ENCODE measurements at regions not wholly inside any gene's neighbourhood (a gene's known extent, or its start where the extent isn't known, plus 50 kb on each side); places are given as distances from the start of the nearest gene placed in this dataset.

GRCh38 chr2:11090187-11090586 lies 65.1 kb upstream of the SLC66A3 start:
- CTCF ChIA-PET, result interaction anchor here (1.3 kb wide), 1 partner anchor 255 kb away, joined by 3 read pairs; no protein-coding TSS in a partner anchor
- H3K27me3 Mint-ChIP-seq, result peaks cover 38% of the 10 kb centered on the region
- H3K4me3 Mint-ChIP-seq, result no peak overlapping the region
- H3K9me3 Mint-ChIP-seq (ENCODE audit: low read depth), result no peaks in the 10 kb centered on the region
- H3K36me3 Mint-ChIP-seq, result no peaks in the 10 kb centered on the region
- H3K4me1 Mint-ChIP-seq, result no peaks in the 10 kb centered on the region
- ATAC-seq (no peak), DNase-seq (peak; percentile 39)
- H3K27ac Mint-ChIP-seq, result peak overlapping the region; percentile 34

DNA sequence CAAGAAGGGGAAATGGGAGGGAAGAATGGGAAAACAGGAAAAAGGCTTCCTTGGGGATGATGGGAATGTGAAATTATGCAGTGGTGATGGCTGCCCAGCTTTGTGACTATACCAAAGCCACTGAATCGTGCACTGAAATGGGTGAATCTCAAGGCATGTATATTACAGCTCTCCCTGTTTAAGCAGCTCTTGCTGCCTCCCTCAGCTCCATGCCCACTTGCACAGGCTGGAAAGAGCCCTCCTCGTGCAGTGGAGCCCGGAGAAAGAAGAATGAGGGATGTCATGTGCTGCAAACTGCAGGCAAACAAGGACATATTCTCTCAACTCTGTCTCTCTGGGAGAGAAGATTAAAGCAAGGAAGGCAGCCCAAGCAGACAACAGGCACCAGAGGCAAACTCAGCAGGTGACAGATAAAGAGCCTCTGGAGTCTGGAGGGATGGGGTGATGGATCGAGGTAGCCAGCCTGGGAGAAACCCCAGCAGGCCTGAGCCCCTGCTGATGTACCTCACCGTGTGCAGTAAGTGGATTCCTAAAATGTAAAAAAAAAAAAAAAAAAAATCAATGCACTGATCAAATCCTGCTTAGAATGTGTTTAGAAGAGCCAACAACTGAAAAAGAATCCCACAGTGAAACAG lies 62.4 kb upstream of the SLC66A3 start:
- Mint-ChIP-seq H3K4me1 (no peaks in the 10 kb centered on the region), H3K27ac (no peak overlapping the region), H3K9me3 (ENCODE audit: low read depth) (no peaks in the 10 kb centered on the region), H3K27me3 (peaks cover 25% of the 10 kb centered on the region), H3K4me3 (no peak overlapping the region), H3K36me3 (no peaks in the 10 kb centered on the region)
- DNase-seq, result peak; percentile 23
- ATAC-seq, result peak; percentile 33
- CTCF ChIA-PET, result interaction anchor here (0.7 to 0.8 kb wide), 2 partner anchors 13 to 172 kb away, joined by 3 read pairs; no protein-coding TSS in a partner anchor

- no peak overlapping the region for H3K4me3 Mint-ChIP-seq
- no peak for ATAC-seq
- CTCF ChIA-PET, result interaction anchor here (0.7 kb wide), 1 partner anchor 173 kb away, joined by 3 read pairs; no protein-coding TSS in a partner anchor
- H3K36me3 Mint-ChIP-seq, result no peaks in the 10 kb centered on the region
- DNase-seq, result peak; percentile 35
- peaks cover 27% of the 10 kb centered on the region for H3K27me3 Mint-ChIP-seq
- H3K4me1 Mint-ChIP-seq, result no peaks in the 10 kb centered on the region
- no peaks in the 10 kb centered on the region for H3K9me3 Mint-ChIP-seq (ENCODE audit: low read depth)
- H3K27ac Mint-ChIP-seq, result no peak overlapping the region
Measured at GRCh38 chr2:11093467-11093866, 61.8 kb upstream of the SLC66A3 start.

- H3K9me3 Mint-ChIP-seq (ENCODE audit: low read depth), result no peaks in the 10 kb centered on the region
- H3K27me3 Mint-ChIP-seq, result peaks cover 26% of the 10 kb centered on the region
- DNase-seq, result peak; percentile 31
- H3K4me3 Mint-ChIP-seq, result no peak overlapping the region
- ATAC-seq, result no peak
- no peaks in the 10 kb centered on the region for H3K4me1 Mint-ChIP-seq
- H3K36me3 Mint-ChIP-seq, result no peaks in the 10 kb centered on the region
- no peak overlapping the region for H3K27ac Mint-ChIP-seq
- CTCF ChIA-PET, result interaction anchor here (2.3 kb wide), 1 partner anchor 30 kb away, joined by 10 read pairs; no protein-coding TSS in a partner anchor
Measured at GRCh38 chr2:11094021-11094810, 61.1 kb upstream of the SLC66A3 start.

DNA sequence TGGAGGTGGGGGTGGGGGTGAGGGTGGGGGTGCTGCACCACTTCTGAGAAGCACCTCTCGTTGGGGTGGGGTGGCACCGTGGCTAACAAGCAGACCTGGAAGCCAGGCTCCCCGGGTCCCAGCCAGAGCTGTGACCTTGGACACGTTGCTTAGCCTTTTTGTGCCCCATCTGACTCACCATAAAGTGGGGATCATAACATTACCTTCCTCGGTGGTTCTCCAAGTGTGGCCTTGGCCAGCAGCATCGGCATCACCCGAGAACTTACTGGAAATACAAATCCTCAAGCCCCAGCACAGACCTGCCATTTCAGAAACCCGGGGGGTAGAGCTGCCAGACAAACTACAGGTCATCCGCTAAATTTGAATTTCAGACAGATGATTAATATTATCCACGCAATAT lies 58.7 kb upstream of the SLC66A3 start:
- H3K4me3 Mint-ChIP-seq, result no peak overlapping the region
- no peak overlapping the region for H3K27ac Mint-ChIP-seq
- H3K4me1 Mint-ChIP-seq, result peaks cover 2% of the 10 kb centered on the region
- peaks cover 2% of the 10 kb centered on the region for H3K9me3 Mint-ChIP-seq (ENCODE audit: low read depth)
- ATAC-seq, result no peak
- peaks cover 33% of the 10 kb centered on the region for H3K27me3 Mint-ChIP-seq
- DNase-seq, result peak; percentile 33
- CTCF ChIA-PET, result no interaction called here
- peaks cover 3% of the 10 kb centered on the region for H3K36me3 Mint-ChIP-seq

DNA sequence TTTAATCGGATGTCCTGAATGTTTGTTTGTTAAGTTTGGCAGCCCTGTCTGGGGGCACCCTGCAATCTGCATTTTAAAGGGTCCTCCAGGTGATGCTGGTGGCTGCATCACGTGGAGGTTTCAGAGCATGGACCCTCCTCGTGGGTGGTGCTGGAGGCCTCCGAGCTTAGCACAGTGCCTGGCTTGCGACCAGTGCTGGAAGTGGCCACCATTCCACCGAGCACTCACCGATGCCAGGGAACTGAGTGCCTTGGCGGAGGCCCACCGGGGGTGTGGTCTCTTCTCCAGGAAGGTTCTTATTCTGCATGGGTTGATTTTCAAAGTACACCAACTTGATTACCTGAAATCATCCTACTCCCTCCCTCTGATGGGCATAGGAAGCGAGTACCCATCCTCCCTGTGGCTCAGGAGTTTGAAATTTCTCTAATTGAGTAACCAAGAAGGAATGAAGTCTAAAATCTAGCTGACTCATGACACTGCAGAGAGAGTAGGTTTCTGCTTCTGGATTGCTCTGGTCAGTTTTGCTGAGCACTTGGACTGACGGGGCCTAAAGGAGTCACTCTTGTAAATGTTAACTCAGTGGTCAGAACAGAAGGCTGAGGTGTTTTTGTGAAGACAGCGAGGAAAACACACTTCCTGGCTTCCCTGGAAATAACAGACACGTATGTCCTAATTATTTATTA lies 58.1 kb upstream of the SLC66A3 start:
- Mint-ChIP-seq H3K27me3 (peaks cover 39% of the 10 kb centered on the region), H3K4me3 (no peak overlapping the region), H3K9me3 (ENCODE audit: low read depth) (peaks cover 2% of the 10 kb centered on the region), H3K4me1 (peaks cover 5% of the 10 kb centered on the region), H3K27ac (no peak overlapping the region), H3K36me3 (peaks cover 3% of the 10 kb centered on the region)
- peak; percentile 35 for DNase-seq
- ATAC-seq, result no peak
- CTCF ChIA-PET, result no interaction called here

DNA sequence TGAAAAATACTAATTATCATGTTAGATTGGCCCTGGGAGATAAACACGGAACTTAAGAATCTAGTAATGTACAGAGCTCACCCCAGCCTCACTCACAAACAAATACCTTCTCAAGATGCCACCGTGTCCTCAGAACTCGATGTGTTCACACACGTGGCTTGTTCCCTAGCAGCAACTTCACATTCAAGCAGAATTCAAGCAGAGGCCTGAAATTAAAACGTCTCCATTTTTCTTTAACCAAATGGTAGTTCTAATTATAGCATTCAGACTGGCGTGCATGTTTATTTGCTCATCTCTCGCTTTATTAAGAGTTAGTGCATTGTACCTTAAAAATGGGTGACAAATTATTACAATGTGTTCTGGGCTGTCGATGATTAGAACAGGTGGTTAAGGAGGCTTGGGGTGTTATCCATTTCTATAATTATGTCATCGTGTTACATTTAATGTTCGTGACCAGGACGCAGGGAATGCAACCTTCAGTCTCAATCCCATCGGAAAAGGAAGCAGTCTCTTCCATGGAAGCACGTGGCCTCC lies 57.3 kb upstream of the SLC66A3 start:
- no peak overlapping the region for H3K4me3 Mint-ChIP-seq
- CTCF ChIA-PET, result no interaction called here
- DNase-seq, result no peak
- peaks cover 2% of the 10 kb centered on the region for H3K9me3 Mint-ChIP-seq (ENCODE audit: low read depth)
- H3K4me1 Mint-ChIP-seq, result peaks cover 10% of the 10 kb centered on the region
- no peak overlapping the region for H3K27ac Mint-ChIP-seq
- ATAC-seq, result no peak
- peaks cover 44% of the 10 kb centered on the region for H3K27me3 Mint-ChIP-seq
- H3K36me3 Mint-ChIP-seq, result peaks cover 3% of the 10 kb centered on the region

- H3K4me3 Mint-ChIP-seq, result no peak overlapping the region
- H3K27me3 Mint-ChIP-seq, result peaks cover 43% of the 10 kb centered on the region
- peak; percentile 29 for DNase-seq
- CTCF ChIA-PET, result interaction anchor here (1.0 kb wide), 1 partner anchor 25 kb away, joined by 4 read pairs; no protein-coding TSS in a partner anchor
- H3K9me3 Mint-ChIP-seq (ENCODE audit: low read depth), result peaks cover 2% of the 10 kb centered on the region
- H3K4me1 Mint-ChIP-seq, result peaks cover 24% of the 10 kb centered on the region
- no peak for ATAC-seq
- H3K27ac Mint-ChIP-seq, result no peak overlapping the region
- peaks cover 3% of the 10 kb centered on the region for H3K36me3 Mint-ChIP-seq
Measured at GRCh38 chr2:11099122-11100065, 55.9 kb upstream of the SLC66A3 start.

- no peak for ATAC-seq
- no peak overlapping the region for H3K4me3 Mint-ChIP-seq
- CTCF ChIA-PET, result no interaction called here
- H3K27ac Mint-ChIP-seq, result no peak overlapping the region
- DNase-seq, result peak; percentile 11
- peaks cover 31% of the 10 kb centered on the region for H3K4me1 Mint-ChIP-seq
- H3K36me3 Mint-ChIP-seq, result peaks cover 3% of the 10 kb centered on the region
- peaks cover 39% of the 10 kb centered on the region for H3K27me3 Mint-ChIP-seq
- H3K9me3 Mint-ChIP-seq (ENCODE audit: low read depth), result peaks cover 2% of the 10 kb centered on the region
Measured at GRCh38 chr2:11100130-11100529, 55.1 kb upstream of the SLC66A3 start.

GRCh38 chr2:11100976-11101375 lies 54.3 kb upstream of the SLC66A3 start:
- Mint-ChIP-seq H3K36me3 (peaks cover 5% of the 10 kb centered on the region), H3K27me3 (peaks cover 39% of the 10 kb centered on the region), H3K27ac (no peak overlapping the region), H3K4me3 (no peak overlapping the region), H3K9me3 (ENCODE audit: low read depth) (peaks cover 2% of the 10 kb centered on the region), H3K4me1 (peaks cover 40% of the 10 kb centered on the region)
- no peak for ATAC-seq
- CTCF ChIA-PET, result no interaction called here
- peak; percentile 33 for DNase-seq

- Mint-ChIP-seq H3K27ac (no peak overlapping the region), H3K9me3 (ENCODE audit: low read depth) (peaks cover 2% of the 10 kb centered on the region), H3K36me3 (peaks cover 5% of the 10 kb centered on the region), H3K27me3 (peaks cover 39% of the 10 kb centered on the region), H3K4me3 (no peak overlapping the region), H3K4me1 (peaks cover 44% of the 10 kb centered on the region)
- ATAC-seq (no peak), DNase-seq (peak; percentile 2)
- CTCF ChIA-PET, result no interaction called here
Measured at GRCh38 chr2:11101430-11101829, 53.8 kb upstream of the SLC66A3 start.

DNA sequence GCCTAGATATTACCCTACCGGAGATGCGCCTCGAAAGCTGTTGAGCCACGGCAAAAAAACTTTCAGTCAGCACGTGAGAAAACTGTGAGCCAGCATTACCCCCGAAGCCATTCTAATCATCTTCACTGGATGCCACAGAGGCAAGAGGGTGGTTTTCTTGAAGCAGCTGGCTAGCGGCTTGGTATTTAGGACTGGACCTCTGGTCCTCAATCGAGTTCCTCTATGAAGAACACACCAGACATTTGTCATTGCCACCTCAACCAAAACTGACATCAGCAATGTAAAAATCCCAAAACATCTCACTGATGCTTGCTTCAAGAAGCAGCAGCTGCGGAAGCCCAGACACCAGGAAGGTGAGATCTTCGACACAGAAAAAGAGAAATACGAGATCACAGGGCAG lies 52.8 kb upstream of the SLC66A3 start:
- CTCF ChIA-PET, result interaction anchor here (0.8 to 2.2 kb wide), 3 partner anchors 22 to 30 kb away, joined by 3 to 7 read pairs (median 5); no protein-coding TSS in a partner anchor
- Mint-ChIP-seq H3K9me3 (ENCODE audit: low read depth) (peaks cover 2% of the 10 kb centered on the region), H3K27me3 (peaks cover 39% of the 10 kb centered on the region), H3K4me1 (peaks cover 46% of the 10 kb centered on the region), H3K36me3 (peaks cover 5% of the 10 kb centered on the region), H3K4me3 (no peak overlapping the region), H3K27ac (no peak overlapping the region)
- DNase-seq (peak; percentile 25), ATAC-seq (no peak)
